Right lobe of liver (tissue), 6 donors: ENCODE measurements at regions not wholly inside any gene's neighbourhood (a gene's known extent, or its start where the extent isn't known, plus 50 kb on each side); places are given as distances from the start of the nearest gene placed in this dataset.

Experiments used
- ATAC-seq, 4 donors: fragments of 200-7000 bp; cut with Tn5 transposase; one replicate each; pipeline ENCODE4 v1.9.1; 2020; ENCODE audit warnings: mild to moderate bottlenecking in 4 of 4, moderate library complexity in 4 of 4
- DNase-seq, 3 donors: peaks; one replicate each; pipeline ENCODE4 v3.0.0-alpha.2; 2020
- H3K27ac ChIP-seq, 3 donors: fragments of 200-600 bp; one replicate each; pipeline ENCODE4 v1.8.0; 2022
- H3K27me3 ChIP-seq, 2 donors: fragments of 200-600 bp; one replicate each; pipeline ENCODE4 v1.8.0; 2022
- H3K36me3 ChIP-seq, 4 donors: fragments of 200-600 bp; sonication (generic) in 1 of 4; one replicate each; pipeline versions ENCODE4 v1.5.1 to v1.8.0; 2017 to 2022; ENCODE audit warnings: control low read depth in 1 of 4
- H3K4me1 ChIP-seq, 4 donors: fragments of 200-600 bp; sonication (generic) in 1 of 4; one replicate each; pipeline versions ENCODE4 v1.5.1 to v1.8.0; 2017 to 2022; ENCODE audit warnings: control low read depth in 1 of 4
- H3K4me3 ChIP-seq, 3 donors: fragments of 200-600 bp; one replicate each; pipeline ENCODE4 v1.8.0; 2022
- H3K9me3 ChIP-seq, 4 donors: fragments of 200-600 bp; sonication (generic) in 1 of 4; one replicate each; pipeline versions ENCODE4 v1.5.1 to v1.8.0; 2017 to 2022; ENCODE audit warnings: control low read depth in 1 of 4
- POLR2A ChIP-seq: fragments of 450-650 bp; IDR thresholded peaks from one replicate; pipeline ENCODE4 v1.6.1; 2017; ENCODE audit warnings: antibody characterized with exemption, mild to moderate bottlenecking
- WGBS: methylation state at CpG from one replicate; pipeline ENCODE4 v1.1.6; 2018; ENCODE audit warnings: low coverage, low lambda C conversion rate; ENCODE audit not compliant: insufficient coverage; ENCODE audit errors: missing lambda C conversion rate; 5-methylcytosine and 5-hydroxymethylcytosine counted together
- intact Hi-C, 2 donors: fragments of 100-400 bp; cut with DNase I; formaldehyde crosslinking; loops; one replicate each; pipeline versions ENCODE4 v1.11.2 to v1.14.1; 2022
- TF ChIP-seq, protein P1 (sequence below), 4 donors: fragments of 200-600 bp in 3 of 4; fragments of 450-650 bp in 1 of 4; IDR thresholded peaks; one replicate each; pipeline versions ENCODE4 v1.5.1 to v1.8.0; 2016 to 2022; ENCODE audit warnings: antibody characterized with exemption in 4 of 4, mild to moderate bottlenecking in 2 of 4
- donor health status: DM: no; HTN: yes; CAD: no.
- donor health status: DM: no; HTN: no; CAD: no.
- donor health status: DM: no; HTN: no; CAD: no.
- donor health status: DM: no; HTN: yes; CAD: no.
- donor health status: DM: no; HTN: yes; CAD: no.

DNA sequence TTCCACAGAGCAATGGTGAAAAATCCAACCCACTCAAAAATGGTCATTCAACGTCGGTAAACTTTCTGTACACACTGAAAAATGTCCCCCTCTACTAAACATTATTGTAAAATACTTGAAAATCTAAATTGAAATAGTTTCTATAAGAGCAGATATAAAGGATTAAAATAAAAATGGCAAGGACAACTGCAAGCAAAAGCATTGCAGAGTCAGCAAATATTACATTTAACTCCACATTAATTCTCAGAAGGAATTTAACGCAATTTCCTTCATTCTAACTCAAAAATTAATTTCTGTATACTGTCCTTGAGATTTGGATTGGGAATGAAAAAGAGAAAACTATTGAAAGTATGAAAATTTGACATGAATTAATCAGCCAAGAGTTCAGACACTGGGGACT lies 64.4 kb upstream of the SSBP2 start:
- no peak for TF ChIP-seq POLR2A
- TF ChIP-seq, protein P1, sequence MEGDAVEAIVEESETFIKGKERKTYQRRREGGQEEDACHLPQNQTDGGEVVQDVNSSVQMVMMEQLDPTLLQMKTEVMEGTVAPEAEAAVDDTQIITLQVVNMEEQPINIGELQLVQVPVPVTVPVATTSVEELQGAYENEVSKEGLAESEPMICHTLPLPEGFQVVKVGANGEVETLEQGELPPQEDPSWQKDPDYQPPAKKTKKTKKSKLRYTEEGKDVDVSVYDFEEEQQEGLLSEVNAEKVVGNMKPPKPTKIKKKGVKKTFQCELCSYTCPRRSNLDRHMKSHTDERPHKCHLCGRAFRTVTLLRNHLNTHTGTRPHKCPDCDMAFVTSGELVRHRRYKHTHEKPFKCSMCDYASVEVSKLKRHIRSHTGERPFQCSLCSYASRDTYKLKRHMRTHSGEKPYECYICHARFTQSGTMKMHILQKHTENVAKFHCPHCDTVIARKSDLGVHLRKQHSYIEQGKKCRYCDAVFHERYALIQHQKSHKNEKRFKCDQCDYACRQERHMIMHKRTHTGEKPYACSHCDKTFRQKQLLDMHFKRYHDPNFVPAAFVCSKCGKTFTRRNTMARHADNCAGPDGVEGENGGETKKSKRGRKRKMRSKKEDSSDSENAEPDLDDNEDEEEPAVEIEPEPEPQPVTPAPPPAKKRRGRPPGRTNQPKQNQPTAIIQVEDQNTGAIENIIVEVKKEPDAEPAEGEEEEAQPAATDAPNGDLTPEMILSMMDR (IDR thresholded peaks at IDR 0.05): no peak
- H3K27ac ChIP-seq: no peak overlapping the region
- intact Hi-C loops: no loop called here
- WGBS: 80% methylated on average over 3 of the region's 3 CpGs
- ATAC-seq: no peak
- no peaks in the 10 kb centered on the region for H3K27me3 ChIP-seq
- DNase-seq: no peak
- no peak overlapping the region for H3K4me3 ChIP-seq
- H3K4me1 ChIP-seq: no peaks in the 10 kb centered on the region
- no peaks in the 10 kb centered on the region for H3K9me3 ChIP-seq
- no peaks in the 10 kb centered on the region for H3K36me3 ChIP-seq

DNA sequence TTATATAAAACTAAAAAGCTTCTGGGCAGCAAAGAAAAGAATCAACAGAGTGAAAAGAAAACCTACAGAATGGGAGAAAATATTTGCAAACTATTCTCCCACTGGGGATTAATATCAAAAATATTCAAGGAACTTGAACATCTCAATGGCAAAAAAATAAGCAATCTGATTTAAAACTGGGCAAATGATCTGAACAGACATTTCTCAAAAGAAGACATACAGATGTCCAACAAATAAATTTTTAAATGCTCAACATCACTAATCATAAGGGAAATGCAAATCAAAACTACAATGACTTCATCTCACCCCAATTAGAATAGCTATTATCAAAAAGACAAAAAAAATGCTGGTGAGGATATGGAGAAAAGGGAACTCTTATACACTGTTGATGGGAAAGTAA lies 57.2 kb upstream of the SSBP2 start:
- TF ChIP-seq, protein P1 (IDR thresholded peaks at IDR 0.05): no peak
- TF ChIP-seq POLR2A: no peak
- Histone ChIP-seq H3K4me3 (no peak overlapping the region), H3K4me1 (no peaks in the 10 kb centered on the region), H3K27ac (no peak overlapping the region), H3K27me3 (no peaks in the 10 kb centered on the region), H3K36me3 (no peaks in the 10 kb centered on the region), H3K9me3 (no peaks in the 10 kb centered on the region)
- DNase-seq (no peak), ATAC-seq (no peak)
- intact Hi-C loops: no loop called here

DNA sequence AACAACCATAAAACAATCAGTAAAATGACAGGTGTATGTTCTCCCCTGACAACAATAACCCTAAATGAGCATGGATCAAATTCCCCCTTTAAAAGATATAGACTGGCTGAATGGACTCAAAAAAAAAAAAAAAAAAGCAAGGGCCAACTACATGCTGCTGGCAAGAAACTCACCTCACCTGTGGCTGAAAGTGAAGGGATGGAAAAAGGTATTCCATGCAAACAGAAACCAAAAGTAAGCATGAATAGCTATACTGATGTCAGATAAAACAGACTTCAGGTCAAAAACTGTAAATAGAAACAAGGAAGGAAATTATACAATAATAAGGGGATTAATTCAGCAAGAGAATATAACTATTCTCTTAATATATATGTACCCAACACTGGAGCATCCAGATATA lies 54.2 kb upstream of the SSBP2 start:
- no peak for ATAC-seq
- no peaks in the 10 kb centered on the region for H3K4me1 ChIP-seq
- H3K9me3 ChIP-seq: no peaks in the 10 kb centered on the region
- H3K36me3 ChIP-seq: no peaks in the 10 kb centered on the region
- no peak for TF ChIP-seq POLR2A
- TF ChIP-seq, protein P1 (IDR thresholded peaks at IDR 0.05): no peak
- intact Hi-C loops: no loop called here
- H3K27me3 ChIP-seq: no peaks in the 10 kb centered on the region
- no peak for DNase-seq
- no peak overlapping the region for H3K4me3 ChIP-seq
- H3K27ac ChIP-seq: no peak overlapping the region

DNA sequence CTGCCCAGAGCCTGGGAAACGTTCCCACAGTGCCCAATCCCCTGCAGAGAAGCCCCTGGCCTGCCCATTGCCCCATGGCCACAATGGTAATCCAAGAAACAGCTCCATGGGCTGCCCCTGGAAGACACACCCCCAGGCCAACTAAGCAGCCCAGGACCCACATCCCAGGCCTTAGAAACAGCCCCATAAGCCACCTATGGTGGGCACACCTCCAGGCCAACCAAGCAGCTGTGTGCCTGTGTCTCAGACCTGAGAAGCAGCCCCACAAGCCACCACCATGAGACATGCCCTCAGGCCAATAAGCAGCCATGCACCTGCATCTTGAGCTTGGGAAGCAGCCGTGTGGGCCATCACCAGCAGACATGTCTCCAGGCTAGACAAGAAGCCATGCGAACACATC lies 52.9 kb upstream of the SSBP2 start:
- Histone ChIP-seq H3K27me3 (no peaks in the 10 kb centered on the region), H3K9me3 (no peaks in the 10 kb centered on the region), H3K4me3 (no peak overlapping the region), H3K36me3 (no peaks in the 10 kb centered on the region), H3K4me1 (no peaks in the 10 kb centered on the region), H3K27ac (no peak overlapping the region)
- DNase-seq (no peak), ATAC-seq (no peak)
- no CpG with 5 or more reads among the region's 3 CpGs for WGBS
- intact Hi-C loops: no loop called here
- no peak for TF ChIP-seq POLR2A
- TF ChIP-seq, protein P1 (IDR thresholded peaks at IDR 0.05): no peak

DNA sequence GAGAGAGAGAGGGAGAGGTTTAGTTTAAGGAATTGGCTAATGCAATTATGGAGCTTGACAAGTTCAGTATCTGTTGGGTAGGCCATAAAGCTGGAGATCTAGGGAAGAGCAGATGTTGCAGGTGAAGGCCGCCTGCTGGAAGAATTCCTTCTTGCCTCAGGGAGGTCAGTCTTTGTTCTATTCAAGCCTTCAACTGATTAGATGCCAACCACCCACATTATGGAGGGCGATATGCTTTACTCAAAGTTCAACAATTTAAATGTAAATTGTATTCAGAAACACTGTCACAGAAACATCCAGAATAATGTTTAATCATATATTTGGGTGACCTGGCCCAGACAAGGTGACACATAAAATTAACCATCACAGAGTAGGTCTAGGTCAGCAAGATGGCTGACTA lies 51.7 kb upstream of the SSBP2 start:
- WGBS: 29% methylated on average over 1 of the region's 2 CpGs
- Histone ChIP-seq H3K27me3 (no peaks in the 10 kb centered on the region), H3K9me3 (no peaks in the 10 kb centered on the region), H3K27ac (no peak overlapping the region), H3K36me3 (no peaks in the 10 kb centered on the region), H3K4me3 (no peak overlapping the region), H3K4me1 (no peaks in the 10 kb centered on the region)
- intact Hi-C loops: no loop called here
- TF ChIP-seq, protein P1 (IDR thresholded peaks at IDR 0.05): no peak
- TF ChIP-seq POLR2A: no peak
- DNase-seq (no peak), ATAC-seq (no peak)
